Islet of Langerhans (tissue), 1 donor: ENCODE measurements at regions not wholly inside any gene's neighbourhood (a gene's known extent, or its start where the extent isn't known, plus 50 kb on each side); places are given as distances from the start of the nearest gene placed in this dataset.
"Not testable (repeated sequence)": the region's sequence is repeated elsewhere in the genome, so short reads cannot be mapped to it uniquely, and the experiment has no call there.

Experiments used
- FAIRE-seq: peaks from one replicate; lab custom pipeline; 2011; peaks lifted over from hg19 to GRCh38; lab: Jason Lieb, UNC

DNA sequence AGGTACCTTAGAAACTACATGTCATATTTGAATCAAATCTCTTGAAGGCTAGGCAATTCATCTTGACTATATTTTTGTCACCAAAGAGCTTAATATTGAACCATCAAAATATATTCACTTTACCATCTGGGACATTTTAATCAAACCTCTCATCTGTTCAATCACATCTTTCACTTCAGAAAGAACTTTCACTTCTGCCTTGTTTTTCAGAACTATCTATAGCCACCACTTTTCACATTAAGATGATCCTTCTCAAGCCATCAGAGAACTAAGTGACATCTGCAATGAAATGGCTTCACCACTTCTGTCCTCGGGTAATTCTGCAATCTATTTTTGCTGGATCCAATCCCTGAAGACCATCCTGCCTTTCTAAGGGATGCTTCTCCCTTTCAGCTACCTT is 57.8 kb downstream of the OR2B2 start:
- FAIRE-seq = no peak

- no peak for FAIRE-seq
Observed at GRCh38 chr6:27851440-27851839, 60.8 kb downstream of the OR2B2 start.

GRCh38 chr6:27849001-27849400 is 63.2 kb downstream of the OR2B2 start:
- not testable (repeated sequence) for FAIRE-seq

DNA sequence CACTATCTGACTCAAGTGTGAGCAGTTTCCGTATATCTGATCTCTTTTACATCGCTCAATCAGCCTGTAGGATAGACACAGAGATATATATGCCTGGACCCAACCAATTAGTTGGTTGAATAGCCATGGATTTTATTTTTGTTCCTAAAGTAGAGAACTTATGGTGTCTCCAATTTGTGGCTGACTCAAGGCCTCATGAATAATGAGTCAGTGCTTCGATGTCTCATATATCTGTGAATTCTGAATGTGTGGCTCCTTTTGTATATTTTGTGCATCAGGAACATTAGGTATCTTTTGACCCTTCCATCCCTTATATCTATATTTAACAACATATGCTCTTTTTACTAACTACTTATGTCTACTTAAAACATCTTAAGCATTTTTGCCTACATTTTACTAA is 64.5 kb downstream of the OR2B2 start:
- no peak for FAIRE-seq

DNA sequence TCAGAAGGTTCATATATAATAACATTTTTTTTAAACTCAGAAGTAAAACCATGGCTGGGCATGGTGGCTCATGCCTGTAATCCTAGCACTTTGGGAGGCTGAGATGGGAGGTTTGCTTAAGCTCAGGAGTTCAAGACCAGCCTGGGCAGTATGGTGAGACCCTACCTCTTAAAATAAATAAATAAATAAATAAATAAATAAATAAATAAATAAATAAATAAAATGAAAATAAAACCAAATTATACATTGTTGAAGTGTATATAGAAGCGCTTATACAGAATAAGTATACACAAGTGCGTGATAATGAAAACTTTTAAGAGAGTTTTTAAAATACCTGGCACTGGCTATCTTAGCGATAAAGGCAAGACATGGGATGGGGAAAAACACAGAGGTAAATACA is 71.6 kb downstream of the OR2B2 start:
- FAIRE-seq = no peak

GRCh38 chr6:27839626-27840475 is 72.3 kb downstream of the OR2B2 start:
- FAIRE-seq = no peak

- no peak for FAIRE-seq
Observed at GRCh38 chr6:27838945-27839625, 73.1 kb downstream of the OR2B2 start.

DNA sequence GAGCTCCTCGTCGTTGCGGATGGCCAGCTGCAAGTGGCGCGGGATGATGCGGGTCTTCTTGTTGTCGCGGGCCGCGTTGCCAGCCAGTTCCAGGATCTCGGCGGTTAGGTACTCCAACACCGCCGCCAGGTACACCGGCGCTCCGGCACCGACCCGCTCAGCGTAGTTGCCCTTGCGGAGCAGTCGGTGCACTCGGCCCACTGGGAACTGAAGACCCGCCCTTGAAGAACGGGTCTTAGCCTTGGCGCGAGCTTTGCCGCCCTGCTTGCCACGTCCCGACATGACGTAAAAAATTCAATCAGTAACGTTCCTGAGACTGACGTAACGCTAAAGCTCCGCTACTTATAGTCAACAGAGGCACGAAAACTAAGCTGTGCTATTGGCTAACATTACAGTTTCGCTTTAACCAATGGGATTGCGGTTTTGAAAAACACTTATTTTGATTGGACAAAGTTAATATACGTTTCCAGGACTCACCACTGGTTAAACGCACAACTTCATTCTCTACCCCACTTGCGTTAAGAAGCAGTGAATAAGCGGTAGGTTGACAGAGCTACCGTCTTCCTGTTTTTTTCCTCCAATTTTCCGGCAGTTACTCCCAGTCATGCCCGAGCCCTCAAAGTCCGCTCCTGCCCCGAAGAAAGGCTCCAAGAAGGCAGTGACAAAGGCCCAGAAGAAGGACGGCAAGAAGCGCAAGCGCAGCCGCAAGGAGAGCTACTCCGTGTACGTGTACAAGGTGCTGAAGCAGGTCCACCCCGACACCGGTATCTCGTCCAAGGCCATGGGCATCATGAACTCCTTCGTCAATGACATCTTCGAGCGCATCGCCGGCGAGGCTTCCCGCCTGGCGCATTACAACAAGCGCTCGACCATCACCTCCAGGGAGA is 73.9 kb downstream of the OR2B2 start:
- FAIRE-seq = no peak

- FAIRE-seq = no peak
Observed at GRCh38 chr6:27837625-27838057, 74.6 kb downstream of the OR2B2 start.

GRCh38 chr6:27836783-27837624 is 75.2 kb downstream of the OR2B2 start:
- no peak for FAIRE-seq

DNA sequence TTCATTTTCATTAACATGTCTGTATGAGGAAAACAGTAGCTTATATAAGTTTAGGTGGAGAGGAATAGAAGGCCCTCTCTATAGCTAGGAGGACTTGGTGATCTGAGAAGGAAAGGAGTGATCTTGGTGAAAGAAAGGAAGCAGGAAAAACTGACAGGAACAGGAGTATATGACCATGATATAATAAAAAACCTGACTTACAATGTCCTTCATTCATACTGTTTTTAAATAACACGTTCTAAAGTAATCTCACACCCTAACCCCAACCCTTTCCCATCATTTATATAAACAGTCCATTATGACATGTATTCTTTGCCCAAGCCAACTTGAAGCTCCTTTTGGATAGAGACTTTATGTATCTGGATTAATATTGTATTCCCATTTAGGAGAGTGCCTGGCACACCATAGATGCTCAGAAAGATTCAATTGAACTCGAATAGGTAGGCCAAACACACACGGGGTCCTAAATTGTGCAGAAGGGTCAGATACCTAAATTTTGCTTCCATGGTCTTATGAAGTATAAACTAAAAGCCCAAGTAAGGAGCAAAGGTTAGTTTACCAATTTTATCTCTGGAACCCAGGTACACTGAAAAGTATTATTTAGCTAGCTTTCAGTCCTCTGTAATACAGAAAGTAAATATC is 75.9 kb downstream of the OR2B2 start:
- no peak for FAIRE-seq

GRCh38 chr6:27834879-27835549 is 77.2 kb downstream of the OR2B2 start:
- FAIRE-seq = no peak

DNA sequence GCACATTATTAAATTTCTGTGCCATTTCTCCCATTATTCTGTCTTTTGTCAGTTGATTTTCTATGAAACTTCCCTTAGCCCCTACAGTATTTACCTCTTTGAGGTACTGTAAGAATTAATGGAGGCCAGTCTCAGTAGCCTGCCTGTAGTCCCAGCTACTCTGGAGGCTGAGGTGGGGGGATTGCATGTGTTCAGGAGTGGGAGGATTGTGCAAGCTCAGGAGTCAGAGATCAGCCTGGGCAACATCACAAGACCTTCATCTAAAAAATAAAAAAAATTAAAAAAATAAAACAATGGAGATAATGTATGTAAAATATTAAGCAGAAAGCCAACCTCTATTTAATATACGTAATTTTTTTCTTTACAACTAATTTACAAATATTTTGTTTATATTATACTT is 77.8 kb downstream of the OR2B2 start:
- no peak for FAIRE-seq

DNA sequence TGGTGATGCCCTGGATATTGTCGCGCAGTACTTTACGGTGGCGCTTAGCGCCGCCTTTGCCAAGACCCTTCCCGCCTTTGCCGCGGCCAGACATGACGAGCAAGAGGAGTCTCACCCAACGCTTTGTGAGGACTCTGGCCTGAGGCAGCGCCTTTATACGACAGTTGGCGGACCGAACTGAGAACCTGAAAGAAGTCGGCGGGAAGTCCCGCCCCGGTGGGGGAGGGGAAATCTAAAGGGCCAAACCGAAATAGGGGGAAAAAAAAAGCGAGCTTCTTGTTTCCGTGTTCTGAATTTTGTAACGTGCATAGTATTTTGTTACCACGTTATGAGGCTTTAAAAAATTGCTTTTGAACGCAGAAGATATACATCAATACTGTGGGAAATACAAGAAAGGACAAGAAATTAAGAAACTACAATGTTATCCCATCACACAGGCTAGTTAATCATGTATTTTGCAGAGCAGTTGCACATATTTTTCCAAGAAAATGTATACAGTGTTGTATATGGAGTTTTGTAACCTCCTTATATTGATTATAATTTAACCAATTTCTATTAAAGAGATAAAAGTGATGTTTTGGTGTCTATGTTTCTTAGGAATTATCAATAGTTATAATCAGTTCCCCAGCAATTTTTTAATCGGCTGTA is 80.6 kb downstream of the OR2B2 start:
- not testable (repeated sequence) for FAIRE-seq

DNA sequence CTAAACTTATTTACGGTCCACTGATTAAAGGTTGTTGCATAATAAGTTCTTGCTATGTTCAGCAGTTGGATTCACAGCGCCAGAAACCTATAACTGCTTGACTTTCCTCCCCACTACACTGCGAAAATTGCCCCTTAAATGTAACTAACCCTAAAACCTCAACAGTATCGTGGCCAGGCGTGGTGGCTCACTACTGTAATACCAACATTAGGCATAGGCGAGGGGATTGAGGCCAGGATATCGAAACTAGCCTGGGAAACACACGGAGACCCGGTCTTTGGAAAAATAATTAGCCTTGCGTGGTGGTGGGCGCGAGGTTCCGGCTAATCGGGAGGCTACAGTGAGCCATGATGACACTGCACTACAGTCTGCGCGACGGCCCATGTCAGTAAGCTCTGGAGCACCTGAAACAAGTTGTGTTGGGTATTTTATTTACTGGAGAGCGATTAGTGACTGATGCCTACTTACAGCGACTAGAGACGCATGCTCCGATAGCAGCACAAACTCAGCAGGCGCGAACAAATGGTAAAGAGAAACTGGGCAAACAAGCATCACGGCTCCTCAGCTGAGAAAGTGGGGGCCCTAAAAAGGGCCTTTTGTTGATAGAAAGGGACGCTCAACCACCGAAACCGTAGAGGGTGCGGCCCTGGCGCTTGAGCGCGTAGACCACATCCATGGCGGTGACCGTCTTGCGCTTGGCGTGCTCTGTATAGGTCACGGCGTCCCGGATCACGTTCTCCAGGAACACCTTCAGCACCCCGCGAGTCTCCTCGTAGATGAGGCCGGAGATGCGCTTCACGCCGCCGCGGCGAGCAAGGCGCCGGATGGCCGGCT is 81.4 kb downstream of the OR2B2 start:
- FAIRE-seq = not testable (repeated sequence)

DNA sequence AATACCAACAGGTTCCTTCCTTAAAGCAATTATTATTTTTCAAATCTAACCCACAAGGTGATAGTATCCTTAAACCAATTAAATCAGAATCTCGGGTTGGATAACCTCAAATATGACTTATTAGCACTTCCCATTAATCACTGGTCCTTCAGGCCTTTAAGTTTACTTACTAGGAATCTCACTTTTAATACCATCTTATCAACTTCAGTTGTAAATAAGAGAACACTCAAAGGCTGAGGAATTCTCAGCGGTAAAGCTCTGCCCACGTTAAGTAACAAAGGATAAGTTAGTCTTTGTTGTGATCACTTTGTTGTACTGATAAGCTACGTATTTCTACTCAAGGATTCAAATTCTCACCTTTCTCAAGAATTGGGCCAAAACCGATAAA is 82.0 kb downstream of the OR2B2 start:
- no peak for FAIRE-seq

- no peak for FAIRE-seq
Observed at GRCh38 chr6:27829453-27830211, 82.6 kb downstream of the OR2B2 start.

- FAIRE-seq = not testable (repeated sequence)
Observed at GRCh38 chr6:27827477-27827876, 84.7 kb downstream of the OR2B2 start.
